ENCODE measurements at regions not wholly inside any gene's neighbourhood (a gene's known extent, or its start where the extent isn't known, plus 50 kb on each side); places are given as distances from the start of the nearest gene placed in this dataset.

GRCh38 chr1:172827841-172828240 is 168.9 kb downstream of the FASLG start:
- TF ChIP-seq CTCF (optimal IDR thresholded peaks at IDR 0.05 in 1 of 3, IDR thresholded peaks at IDR 0.05 in 1 of 3, conservative IDR thresholded peaks at IDR 0.05 in 1 of 3; ENCODE audit: extremely low read depth in 1 of 3, insufficient read depth in 2 of 3, low read length in 3 of 3): no peak
- no peak for TF ChIP-seq EZH2 (IDR thresholded peaks at IDR 0.05; ENCODE audit: low read length)
